PC-9 (cell line): ENCODE measurements at regions not wholly inside any gene's neighbourhood (a gene's known extent, or its start where the extent isn't known, plus 50 kb on each side); places are given as distances from the start of the nearest gene placed in this dataset.

ENCODE experiments used
- CTCF ChIP-seq: fragments of 200-600 bp; sonication (generic); conservative IDR thresholded peaks from 2 replicates; pipeline ENCODE4 v1.6.1; 2017; ENCODE audit warnings: mixed run types, antibody characterized with exemption, mild to moderate bottlenecking, moderate library complexity
- EZH2 ChIP-seq: fragments of 200-600 bp; sonication (generic); IDR thresholded peaks from 2 replicates; pipeline ENCODE4 v1.8.0; 2017; ENCODE audit warnings: antibody characterized with exemption, low read depth

DNA sequence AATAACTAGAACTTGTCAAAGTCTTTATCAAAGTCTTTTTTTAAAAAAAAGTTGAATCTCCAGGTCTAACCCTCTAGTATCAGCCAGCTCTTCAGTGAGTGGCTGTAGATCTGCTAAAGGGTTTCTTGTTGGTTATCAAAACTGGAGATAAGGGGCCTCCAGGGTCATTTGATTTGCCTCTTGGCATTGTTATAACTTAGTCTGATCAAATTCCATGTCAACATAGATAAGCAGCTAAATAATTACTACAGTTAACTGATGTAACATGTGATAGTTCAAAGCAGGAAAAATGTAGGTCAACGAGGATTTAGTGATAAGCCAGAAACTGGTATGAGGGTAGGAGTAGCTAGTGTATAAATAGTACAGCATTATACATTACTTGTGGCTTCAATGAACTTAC is 465.1 kb downstream of the PDHA2 start:
- no peak for TF ChIP-seq CTCF
- no peak for TF ChIP-seq EZH2
